Eye (tissue), 1 donor: ENCODE measurements at regions not wholly inside any gene's neighbourhood (a gene's known extent, or its start where the extent isn't known, plus 50 kb on each side); places are given as distances from the start of the nearest gene placed in this dataset.
"Not testable (repeated sequence)": the region's sequence is repeated elsewhere in the genome, so short reads cannot be mapped to it uniquely, and the experiment has no call there.

ENCODE experiments used
- DNase-seq: peaks from one replicate; pipeline ENCODE4 v3.0.0-alpha.2; 2015

GRCh38 chr2:13968811-13969210 is 663.7 kb upstream of the LRATD1 start:
- no peak for DNase-seq

- DNase-seq, result no peak
Observed at GRCh38 chr2:13986119-13986720, 646.3 kb upstream of the LRATD1 start.

- DNase-seq, result no peak
Observed at GRCh38 chr2:13996527-13996926, 636.0 kb upstream of the LRATD1 start.

- DNase-seq, result no peak
Observed at GRCh38 chr2:14011190-14011589, 621.3 kb upstream of the LRATD1 start.

- no peak for DNase-seq
Observed at GRCh38 chr2:14015113-14015630, 617.3 kb upstream of the LRATD1 start.

GRCh38 chr2:14016289-14016955 is 616.1 kb upstream of the LRATD1 start:
- peak; percentile 21 for DNase-seq

- DNase-seq, result no peak
Observed at GRCh38 chr2:14018620-14019019, 613.9 kb upstream of the LRATD1 start.

- DNase-seq, result no peak
Observed at GRCh38 chr2:14023558-14023957, 609.0 kb upstream of the LRATD1 start.

- no peak for DNase-seq
Observed at GRCh38 chr2:14039134-14039533, 593.4 kb upstream of the LRATD1 start.

GRCh38 chr2:14047491-14047890 is 585.0 kb upstream of the LRATD1 start:
- no peak for DNase-seq

GRCh38 chr2:14051401-14051800 is 581.1 kb upstream of the LRATD1 start:
- DNase-seq, result no peak

GRCh38 chr2:14053105-14053504 is 579.4 kb upstream of the LRATD1 start:
- no peak for DNase-seq

- DNase-seq, result no peak
Observed at GRCh38 chr2:14064346-14064745, 568.2 kb upstream of the LRATD1 start.

- no peak for DNase-seq
Observed at GRCh38 chr2:14072338-14072737, 560.2 kb upstream of the LRATD1 start.

GRCh38 chr2:14074691-14075090 is 557.8 kb upstream of the LRATD1 start:
- no peak for DNase-seq

- DNase-seq, result no peak
Observed at GRCh38 chr2:14079576-14079975, 552.9 kb upstream of the LRATD1 start.

GRCh38 chr2:14081521-14081920 is 551.0 kb upstream of the LRATD1 start:
- DNase-seq, result no peak

GRCh38 chr2:14082640-14083039 is 549.9 kb upstream of the LRATD1 start:
- no peak for DNase-seq

- no peak for DNase-seq
Observed at GRCh38 chr2:14094592-14094991, 537.9 kb upstream of the LRATD1 start.

- not testable (repeated sequence) for DNase-seq
Observed at GRCh38 chr2:14099101-14099500, 533.4 kb upstream of the LRATD1 start.

- no peak for DNase-seq
Observed at GRCh38 chr2:14114275-14114674, 518.2 kb upstream of the LRATD1 start.

GRCh38 chr2:14120376-14120775 is 512.1 kb upstream of the LRATD1 start:
- peak; percentile 68 for DNase-seq

GRCh38 chr2:14123436-14124103 is 508.9 kb upstream of the LRATD1 start:
- DNase-seq, result no peak
